OCI-LY7 (cell line): ENCODE measurements at regions not wholly inside any gene's neighbourhood (a gene's known extent, or its start where the extent isn't known, plus 50 kb on each side); places are given as distances from the start of the nearest gene placed in this dataset.
A peak's percentile ranks its signal among the peaks of the same experiment; 100 is the strongest.

Experiments
- BruUV-seq: library from RNA; stranded (reverse); fragments of 400-500 nt; replicated peaks from 2 replicates; lab custom pipeline; 2021; lab: Mats Ljungman, UMichigan
- CTCF ChIA-PET: fragments of 300-600 bp; sonication (Branson Sonifier 250); formaldehyde crosslinking; loops from one replicate; lab custom pipeline; 2022; ENCODE audit warnings: antibody characterized with exemption; ENCODE audit not compliant: unreplicated experiment; lab: Charles Lee
- POLR2A ChIA-PET: fragments of 300-600 bp; sonication (Branson Sonifier 250); formaldehyde crosslinking; loops from one replicate; lab custom pipeline; 2022; ENCODE audit warnings: antibody characterized with exemption; lab: Charles Lee
- DNase-seq: peaks from one replicate; pipeline ENCODE4 v3.0.0-alpha.2; 2015; ENCODE audit warnings: low spot score
- H2AFZ ChIP-seq: fragments of 200-600 bp; sonication (generic), shearing (Covaris generic); 2 replicates; pipeline ENCODE4 v1.6.1; 2014; ENCODE audit warnings: mild to moderate bottlenecking, antibody characterized with exemption, low read length, moderate library complexity
- H3K27ac ChIP-seq: fragments of 200-600 bp; sonication (generic); 2 replicates; pipeline ENCODE4 v1.5.1; 2014; ENCODE audit warnings: mixed run types, low read depth, mild to moderate bottlenecking, moderate library complexity, low read length, inconsistent platforms; ENCODE audit not compliant: poor library complexity, severe bottlenecking
- H3K36me3 ChIP-seq: fragments of 200-600 bp; sonication (generic); 2 replicates; pipeline ENCODE4 v1.6.1; 2014; ENCODE audit warnings: mild to moderate bottlenecking, antibody characterized with exemption, low read length, moderate library complexity, mixed read lengths; ENCODE audit not compliant: insufficient read depth
- H3K4me1 ChIP-seq: fragments of 200-600 bp; sonication (generic); 2 replicates; pipeline ENCODE4 v1.5.1; 2014; ENCODE audit warnings: mild to moderate bottlenecking, low read length; ENCODE audit not compliant: insufficient read depth, poor library complexity, severe bottlenecking
- H3K4me2 ChIP-seq: fragments of 200-600 bp; sonication (generic); 2 replicates; pipeline ENCODE4 v1.6.1; 2014; ENCODE audit warnings: mild to moderate bottlenecking, low read length
- H3K4me3 ChIP-seq: fragments of 200-600 bp; sonication (generic); 2 replicates; pipeline ENCODE4 v1.5.1; 2014; ENCODE audit warnings: mild to moderate bottlenecking, low read depth, low read length; ENCODE audit not compliant: poor library complexity, severe bottlenecking
- H3K79me2 ChIP-seq: fragments of 200-600 bp; sonication (generic); 2 replicates; pipeline ENCODE4 v1.6.1; 2016; ENCODE audit warnings: low read depth, mild to moderate bottlenecking, low read length, moderate library complexity, mixed read lengths; ENCODE audit not compliant: insufficient read depth
- H3K9me2 ChIP-seq: fragments of 200-600 bp; sonication (generic); 2 replicates; pipeline ENCODE4 v1.6.1; 2016; ENCODE audit warnings: mild to moderate bottlenecking, low read length, mixed read lengths; ENCODE audit not compliant: insufficient read depth
- H3K9me3 ChIP-seq: fragments of 200-600 bp; sonication (generic); 2 replicates; pipeline ENCODE4 v1.6.1; 2014; ENCODE audit warnings: mild to moderate bottlenecking, mixed run types, low read length, mixed read lengths
- H4K20me1 ChIP-seq: fragments of 200-600 bp; sonication (generic); 2 replicates; pipeline ENCODE4 v1.6.1; 2014; ENCODE audit warnings: mild to moderate bottlenecking, antibody characterized with exemption, low read length, moderate library complexity, mixed read lengths; ENCODE audit not compliant: insufficient read depth
- EZH2phosphoT487 ChIP-seq: fragments of 200-600 bp; sonication (generic); IDR thresholded peaks from 2 replicates; pipeline ENCODE4 v1.6.1; 2018; ENCODE audit warnings: low read depth, borderline replicate concordance, mild to moderate bottlenecking, mixed run types, antibody characterized with exemption, low read length, moderate library complexity, mixed read lengths
- intact Hi-C: fragments of 100-400 bp; cut with micrococcal nuclease; formaldehyde crosslinking; loops from one replicate; pipeline ENCODE4 v1.10.0; 2022; ENCODE audit not compliant: unreplicated experiment
- TF ChIP-seq, protein P1 (sequence below): fragments of 200-600 bp; sonication (generic); conservative IDR thresholded peaks from 2 replicates; pipeline ENCODE4 v1.5.1; 2014; ENCODE audit warnings: mild to moderate bottlenecking, antibody characterized with exemption, low read length, moderate library complexity, mixed read lengths

DNA sequence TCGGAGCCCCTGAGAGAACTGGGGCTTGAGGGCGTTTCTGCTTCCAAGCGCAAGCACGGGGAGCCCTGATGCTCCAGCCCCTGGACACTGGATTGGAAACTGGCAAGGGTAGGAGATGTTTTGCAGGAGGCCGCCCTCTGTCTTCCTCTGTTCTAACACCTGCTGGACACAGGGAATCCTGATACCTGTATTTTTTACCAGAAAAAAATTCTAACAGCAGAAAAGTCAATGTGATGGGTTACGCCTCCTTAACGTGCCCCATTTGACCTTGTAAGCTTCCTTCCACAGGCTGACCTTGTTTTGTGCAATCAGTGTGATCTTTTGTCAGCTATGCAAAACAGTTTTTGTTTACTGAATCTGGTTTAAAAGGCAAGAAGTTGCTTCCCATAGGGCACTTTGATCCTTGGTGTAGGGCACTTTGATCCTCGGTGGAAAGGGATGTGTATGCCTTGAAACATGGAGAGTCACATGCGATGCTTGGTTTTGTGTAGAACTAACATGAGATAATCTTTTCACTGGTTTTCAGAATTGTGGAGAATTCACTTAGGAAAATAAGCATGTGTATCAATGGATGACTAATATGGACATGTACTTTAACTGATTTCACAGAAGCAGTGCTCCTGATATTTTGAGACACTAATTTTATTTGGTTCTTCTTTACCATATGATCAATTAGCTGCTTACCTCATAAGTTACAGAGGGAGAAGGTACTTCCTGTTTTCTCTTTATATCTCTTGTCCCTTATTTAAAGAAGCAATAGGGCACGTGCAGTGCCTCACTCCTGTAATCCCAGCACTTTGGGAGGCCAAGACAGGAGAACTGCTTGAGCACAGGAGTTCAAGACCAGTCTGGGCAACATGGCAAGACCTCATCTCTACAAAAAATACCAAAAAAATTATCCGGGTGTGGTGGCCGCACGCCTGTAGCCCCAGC is 59.9 kb upstream of the MAP3K4 start:
- Histone ChIP-seq H3K4me1 (no peaks in the 10 kb centered on the region), H3K27ac (no peak overlapping the region), H4K20me1 (no peaks in the 10 kb centered on the region), H3K4me3 (no peak overlapping the region), H3K9me3 (no peaks in the 10 kb centered on the region), H3K36me3 (no peaks in the 10 kb centered on the region), H3K79me2 (no peaks in the 10 kb centered on the region), H2AFZ (no peak overlapping the region), H3K9me2 (no peaks in the 10 kb centered on the region), H3K4me2 (no peak overlapping the region)
- TF ChIP-seq, protein P1, sequence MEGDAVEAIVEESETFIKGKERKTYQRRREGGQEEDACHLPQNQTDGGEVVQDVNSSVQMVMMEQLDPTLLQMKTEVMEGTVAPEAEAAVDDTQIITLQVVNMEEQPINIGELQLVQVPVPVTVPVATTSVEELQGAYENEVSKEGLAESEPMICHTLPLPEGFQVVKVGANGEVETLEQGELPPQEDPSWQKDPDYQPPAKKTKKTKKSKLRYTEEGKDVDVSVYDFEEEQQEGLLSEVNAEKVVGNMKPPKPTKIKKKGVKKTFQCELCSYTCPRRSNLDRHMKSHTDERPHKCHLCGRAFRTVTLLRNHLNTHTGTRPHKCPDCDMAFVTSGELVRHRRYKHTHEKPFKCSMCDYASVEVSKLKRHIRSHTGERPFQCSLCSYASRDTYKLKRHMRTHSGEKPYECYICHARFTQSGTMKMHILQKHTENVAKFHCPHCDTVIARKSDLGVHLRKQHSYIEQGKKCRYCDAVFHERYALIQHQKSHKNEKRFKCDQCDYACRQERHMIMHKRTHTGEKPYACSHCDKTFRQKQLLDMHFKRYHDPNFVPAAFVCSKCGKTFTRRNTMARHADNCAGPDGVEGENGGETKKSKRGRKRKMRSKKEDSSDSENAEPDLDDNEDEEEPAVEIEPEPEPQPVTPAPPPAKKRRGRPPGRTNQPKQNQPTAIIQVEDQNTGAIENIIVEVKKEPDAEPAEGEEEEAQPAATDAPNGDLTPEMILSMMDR = no peak
- POLR2A ChIA-PET = no interaction called here
- no TSS peak for BruUV-seq
- DNase-seq = no peak
- CTCF ChIA-PET = no interaction called here
- intact Hi-C loops = no loop called here

DNA sequence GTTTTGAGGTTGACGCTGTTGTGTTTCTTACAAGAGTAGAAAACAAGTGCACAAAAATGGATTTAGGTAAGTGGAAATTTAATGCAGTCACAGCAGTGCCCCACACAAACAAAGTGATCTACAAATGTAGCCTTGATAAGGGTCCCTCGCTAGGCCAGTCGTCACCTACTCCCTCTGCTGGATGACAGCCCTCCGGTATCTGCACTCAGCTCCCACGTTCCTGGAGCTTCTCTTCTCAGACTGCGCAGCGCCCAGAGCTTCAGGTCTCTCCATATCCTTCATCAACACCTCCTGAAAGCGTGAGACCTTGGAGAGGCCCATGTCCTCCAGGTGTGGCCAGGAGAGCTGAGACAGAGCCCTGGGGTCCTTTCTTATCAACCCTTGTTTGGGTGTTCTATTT is 58.3 kb upstream of the MAP3K4 start:
- Histone ChIP-seq H3K4me3 (no peak overlapping the region), H3K36me3 (no peaks in the 10 kb centered on the region), H2AFZ (no peak overlapping the region), H4K20me1 (no peaks in the 10 kb centered on the region), H3K9me2 (no peaks in the 10 kb centered on the region), H3K4me2 (no peak overlapping the region), H3K27ac (no peak overlapping the region), H3K4me1 (no peaks in the 10 kb centered on the region), H3K79me2 (no peaks in the 10 kb centered on the region), H3K9me3 (no peaks in the 10 kb centered on the region)
- TF ChIP-seq, protein P1 = 0 out of 2 replicates have a peak, but pooled peaks have one; percentile 12
- TF ChIP-seq EZH2phosphoT487 = no peak
- no TSS peak for BruUV-seq
- ChIA-PET POLR2A (interaction anchor here (0.7 to 1.2 kb wide), 2 partner anchors 22 to 168 kb away, joined by 3 read pairs; no protein-coding TSS in a partner anchor), CTCF (no interaction called here)
- no peak for DNase-seq
- intact Hi-C loops = no loop called here

DNA sequence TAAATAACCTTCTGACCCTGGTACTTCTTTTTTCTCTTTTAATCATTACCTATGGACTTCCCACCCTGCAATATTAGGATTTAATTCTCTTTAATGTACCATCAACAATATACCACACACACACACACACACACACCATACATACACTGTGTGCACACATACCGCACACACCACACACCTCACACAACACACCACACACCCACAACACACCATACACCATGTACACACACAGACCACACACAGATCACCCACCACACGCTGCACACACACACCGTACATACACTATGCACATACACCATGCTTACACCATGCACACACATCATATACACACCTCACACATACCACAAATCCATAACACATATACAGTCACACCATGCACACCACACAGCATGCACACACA is 57.4 kb upstream of the MAP3K4 start:
- no peak overlapping the region for H3K4me3 ChIP-seq
- ChIA-PET CTCF (no interaction called here), POLR2A (interaction anchor here (0.7 to 1.2 kb wide), 3 partner anchors 9 to 169 kb away, joined by 3 to 4 read pairs (median 3); no protein-coding TSS in a partner anchor)
- no TSS peak for BruUV-seq
- no peaks in the 10 kb centered on the region for H3K36me3 ChIP-seq
- TF ChIP-seq, protein P1 = no peak
- no peak for TF ChIP-seq EZH2phosphoT487
- intact Hi-C loops = no loop called here
- H2AFZ ChIP-seq = no peak overlapping the region
- no peaks in the 10 kb centered on the region for H3K9me3 ChIP-seq
- DNase-seq = no peak
- H3K9me2 ChIP-seq = no peaks in the 10 kb centered on the region
- no peaks in the 10 kb centered on the region for H3K4me1 ChIP-seq
- H3K79me2 ChIP-seq = no peaks in the 10 kb centered on the region
- H3K4me2 ChIP-seq = no peak overlapping the region
- H3K27ac ChIP-seq = no peak overlapping the region
- H4K20me1 ChIP-seq = no peaks in the 10 kb centered on the region
